GM18868 (cell line): ENCODE measurements at regions not wholly inside any gene's neighbourhood (a gene's known extent, or its start where the extent isn't known, plus 50 kb on each side); places are given as distances from the start of the nearest gene placed in this dataset.

ENCODE experiments used
- ATAC-seq: cut with Tn5 transposase; IDR thresholded peaks from one replicate; pipeline ENCODE4 v1.9.1; 2021; ENCODE audit warnings: mild to moderate bottlenecking, moderate library complexity; ENCODE audit not compliant: unreplicated experiment

- ATAC-seq: no peak
Observed at GRCh38 chr9:7258688-7259396, 501.1 kb downstream of the KDM4C start.

GRCh38 chr9:7246917-7247522, 489.2 kb downstream of the KDM4C start:
- ATAC-seq: no peak

GRCh38 chr9:7245976-7246580, 488.3 kb downstream of the KDM4C start:
- no peak for ATAC-seq

- no peak for ATAC-seq
Observed at GRCh38 chr9:7243838-7244237, 486.1 kb downstream of the KDM4C start.

GRCh38 chr9:7242126-7242525, 484.4 kb downstream of the KDM4C start:
- ATAC-seq: no peak

- ATAC-seq: no peak
Observed at GRCh38 chr9:7241694-7242093, 483.9 kb downstream of the KDM4C start.

- ATAC-seq: no peak
Observed at GRCh38 chr9:7240569-7241311, 483.0 kb downstream of the KDM4C start.

- no peak for ATAC-seq
Observed at GRCh38 chr9:7239708-7240107, 481.9 kb downstream of the KDM4C start.

GRCh38 chr9:7238247-7238637, 480.5 kb downstream of the KDM4C start:
- ATAC-seq: no peak

GRCh38 chr9:7237473-7238246, 479.9 kb downstream of the KDM4C start:
- no peak for ATAC-seq

- no peak for ATAC-seq
Observed at GRCh38 chr9:7236186-7236585, 478.4 kb downstream of the KDM4C start.

GRCh38 chr9:7234144-7234543, 476.4 kb downstream of the KDM4C start:
- ATAC-seq: peak; percentile 88

GRCh38 chr9:7229571-7229970, 471.8 kb downstream of the KDM4C start:
- no peak for ATAC-seq

- no peak for ATAC-seq
Observed at GRCh38 chr9:7228726-7229125, 471.0 kb downstream of the KDM4C start.

GRCh38 chr9:7227951-7228350, 470.2 kb downstream of the KDM4C start:
- ATAC-seq: no peak

- no peak for ATAC-seq
Observed at GRCh38 chr9:7226007-7226640, 468.4 kb downstream of the KDM4C start.
